HL-60 (cell line): ENCODE measurements at regions not wholly inside any gene's neighbourhood (a gene's known extent, or its start where the extent isn't known, plus 50 kb on each side); places are given as distances from the start of the nearest gene placed in this dataset.

Source experiments
- DNase-seq, 2 experiments: peaks; one replicate each; pipeline ENCODE4 v3.0.0-alpha.2; 2010 to 2020; ENCODE audit warnings: low read depth in 1 of 2, low spot score in 1 of 2
- H3K27ac ChIP-seq: fragments of 250-450 bp; sonication (Bioruptor Pico); replicated peaks from 2 replicates; pipeline ENCODE4 v1.5.1; 2020; ENCODE audit warnings: mild to moderate bottlenecking, moderate library complexity
- H3K27me3 ChIP-seq: fragments of 250-450 bp; sonication (Bioruptor Pico); 2 replicates; pipeline ENCODE4 v1.5.1; 2021; ENCODE audit warnings: mild to moderate bottlenecking, moderate library complexity; ENCODE audit not compliant: insufficient read depth, poor library complexity, severe bottlenecking
- H3K4me3 ChIP-seq: replicated peaks from 2 replicates; pipeline ENCODE4 v1.5.1; 2011; ENCODE audit warnings: mild to moderate bottlenecking, control low read depth, low read length; ENCODE audit not compliant: insufficient read depth
- GABPA ChIP-seq: IDR thresholded peaks from 2 replicates; pipeline ENCODE4 v1.6.1; 2012; ENCODE audit warnings: low read depth
- POLR2AphosphoS5 ChIP-seq: IDR thresholded peaks from 2 replicates; pipeline ENCODE4 v1.6.1; 2012; ENCODE audit warnings: low read depth
- SPI1 ChIP-seq: IDR thresholded peaks from 2 replicates; pipeline ENCODE4 v1.6.1; 2012; ENCODE audit warnings: low read depth, mild to moderate bottlenecking, borderline replicate concordance
- TF ChIP-seq, protein P1 (sequence below): IDR thresholded peaks from one replicate; pipeline ENCODE4 v1.5.1; 2011; ENCODE audit warnings: low read length, control low read depth, inconsistent platforms; ENCODE audit not compliant: insufficient read depth
- TF ChIP-seq, protein P2 (sequence below): IDR thresholded peaks from 2 replicates; pipeline ENCODE4 v1.6.1; 2012; ENCODE audit warnings: low read depth; ENCODE audit not compliant: insufficient replicate concordance

DNA sequence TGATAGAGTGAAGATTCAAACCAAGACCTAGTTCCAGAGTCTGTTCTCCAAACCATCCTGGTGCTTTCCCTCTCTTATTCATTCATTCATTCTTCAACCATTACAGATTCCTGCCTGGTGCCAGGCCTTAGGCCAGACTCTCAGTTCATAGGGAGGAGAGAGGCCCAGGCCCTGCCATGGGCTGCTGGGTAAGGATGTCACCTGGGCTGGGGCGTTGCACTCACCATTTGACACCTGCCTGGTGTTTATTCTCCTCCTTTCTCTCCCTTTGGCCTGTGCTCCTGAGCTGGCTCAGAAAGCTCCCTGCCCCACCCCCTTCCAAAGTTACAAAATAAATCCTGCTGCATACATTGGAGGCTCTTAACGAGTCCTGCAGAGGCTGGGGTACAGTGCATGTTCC lies 549.8 kb downstream of the MATN1 start:
- DNase-seq: no peak
- TF ChIP-seq, protein P1, sequence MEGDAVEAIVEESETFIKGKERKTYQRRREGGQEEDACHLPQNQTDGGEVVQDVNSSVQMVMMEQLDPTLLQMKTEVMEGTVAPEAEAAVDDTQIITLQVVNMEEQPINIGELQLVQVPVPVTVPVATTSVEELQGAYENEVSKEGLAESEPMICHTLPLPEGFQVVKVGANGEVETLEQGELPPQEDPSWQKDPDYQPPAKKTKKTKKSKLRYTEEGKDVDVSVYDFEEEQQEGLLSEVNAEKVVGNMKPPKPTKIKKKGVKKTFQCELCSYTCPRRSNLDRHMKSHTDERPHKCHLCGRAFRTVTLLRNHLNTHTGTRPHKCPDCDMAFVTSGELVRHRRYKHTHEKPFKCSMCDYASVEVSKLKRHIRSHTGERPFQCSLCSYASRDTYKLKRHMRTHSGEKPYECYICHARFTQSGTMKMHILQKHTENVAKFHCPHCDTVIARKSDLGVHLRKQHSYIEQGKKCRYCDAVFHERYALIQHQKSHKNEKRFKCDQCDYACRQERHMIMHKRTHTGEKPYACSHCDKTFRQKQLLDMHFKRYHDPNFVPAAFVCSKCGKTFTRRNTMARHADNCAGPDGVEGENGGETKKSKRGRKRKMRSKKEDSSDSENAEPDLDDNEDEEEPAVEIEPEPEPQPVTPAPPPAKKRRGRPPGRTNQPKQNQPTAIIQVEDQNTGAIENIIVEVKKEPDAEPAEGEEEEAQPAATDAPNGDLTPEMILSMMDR: no peak
- no peak for TF ChIP-seq SPI1
- TF ChIP-seq, protein P2, sequence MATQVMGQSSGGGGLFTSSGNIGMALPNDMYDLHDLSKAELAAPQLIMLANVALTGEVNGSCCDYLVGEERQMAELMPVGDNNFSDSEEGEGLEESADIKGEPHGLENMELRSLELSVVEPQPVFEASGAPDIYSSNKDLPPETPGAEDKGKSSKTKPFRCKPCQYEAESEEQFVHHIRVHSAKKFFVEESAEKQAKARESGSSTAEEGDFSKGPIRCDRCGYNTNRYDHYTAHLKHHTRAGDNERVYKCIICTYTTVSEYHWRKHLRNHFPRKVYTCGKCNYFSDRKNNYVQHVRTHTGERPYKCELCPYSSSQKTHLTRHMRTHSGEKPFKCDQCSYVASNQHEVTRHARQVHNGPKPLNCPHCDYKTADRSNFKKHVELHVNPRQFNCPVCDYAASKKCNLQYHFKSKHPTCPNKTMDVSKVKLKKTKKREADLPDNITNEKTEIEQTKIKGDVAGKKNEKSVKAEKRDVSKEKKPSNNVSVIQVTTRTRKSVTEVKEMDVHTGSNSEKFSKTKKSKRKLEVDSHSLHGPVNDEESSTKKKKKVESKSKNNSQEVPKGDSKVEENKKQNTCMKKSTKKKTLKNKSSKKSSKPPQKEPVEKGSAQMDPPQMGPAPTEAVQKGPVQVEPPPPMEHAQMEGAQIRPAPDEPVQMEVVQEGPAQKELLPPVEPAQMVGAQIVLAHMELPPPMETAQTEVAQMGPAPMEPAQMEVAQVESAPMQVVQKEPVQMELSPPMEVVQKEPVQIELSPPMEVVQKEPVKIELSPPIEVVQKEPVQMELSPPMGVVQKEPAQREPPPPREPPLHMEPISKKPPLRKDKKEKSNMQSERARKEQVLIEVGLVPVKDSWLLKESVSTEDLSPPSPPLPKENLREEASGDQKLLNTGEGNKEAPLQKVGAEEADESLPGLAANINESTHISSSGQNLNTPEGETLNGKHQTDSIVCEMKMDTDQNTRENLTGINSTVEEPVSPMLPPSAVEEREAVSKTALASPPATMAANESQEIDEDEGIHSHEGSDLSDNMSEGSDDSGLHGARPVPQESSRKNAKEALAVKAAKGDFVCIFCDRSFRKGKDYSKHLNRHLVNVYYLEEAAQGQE: no peak
- Histone ChIP-seq H3K4me3 (no peak overlapping the region), H3K27me3 (no peaks in the 10 kb centered on the region), H3K27ac (no peak overlapping the region)

DNA sequence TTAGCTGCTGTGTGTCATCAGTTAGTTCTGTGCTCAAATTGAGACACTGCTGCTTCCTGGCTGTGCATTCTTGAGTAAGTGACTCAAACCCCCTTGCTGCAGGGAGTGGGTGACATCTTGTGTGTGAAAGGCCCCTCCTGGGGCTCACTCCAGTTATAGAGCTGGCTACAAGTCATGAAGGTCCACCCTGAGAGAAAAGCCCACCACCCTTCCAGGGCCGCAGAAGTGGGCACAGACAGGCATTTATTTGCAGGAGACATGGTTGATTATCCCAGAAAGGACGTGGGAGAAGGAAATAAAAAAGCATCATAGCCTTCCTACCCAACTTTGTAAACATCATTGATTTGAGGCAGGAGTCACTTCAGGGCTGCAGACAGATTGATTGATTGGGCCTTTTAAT lies 550.6 kb downstream of the MATN1 start:
- Histone ChIP-seq H3K27ac (no peak overlapping the region), H3K27me3 (no peaks in the 10 kb centered on the region), H3K4me3 (no peak overlapping the region)
- TF ChIP-seq GABPA (no peak), POLR2AphosphoS5 (no peak), SPI1 (no peak)
- TF ChIP-seq, protein P2: no peak
- TF ChIP-seq, protein P1: no peak
- no peak for DNase-seq

DNA sequence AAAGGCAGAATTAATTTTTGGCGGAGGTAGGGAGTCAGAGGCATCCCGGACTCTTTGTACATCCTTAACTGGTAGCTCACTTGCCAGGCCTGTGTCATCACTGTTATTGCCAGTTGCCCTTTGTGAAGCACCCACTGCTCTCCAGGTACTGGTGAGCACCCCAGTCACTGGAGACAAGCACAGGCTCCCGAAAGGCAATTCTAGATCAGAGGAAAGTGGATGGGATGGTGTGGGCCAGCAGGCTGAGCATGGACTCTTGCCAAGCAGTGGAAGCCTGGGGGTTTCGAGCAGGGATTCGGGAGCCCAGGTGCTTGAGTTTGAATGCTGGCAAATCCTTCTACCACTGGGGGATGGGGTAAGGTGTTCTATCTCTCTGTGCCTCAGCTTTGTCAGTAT lies 551.1 kb downstream of the MATN1 start:
- no peak for DNase-seq
- Histone ChIP-seq H3K27me3 (no peaks in the 10 kb centered on the region), H3K27ac (no peak overlapping the region), H3K4me3 (no peak overlapping the region)
- TF ChIP-seq GABPA (no peak), SPI1 (no peak), POLR2AphosphoS5 (no peak)
- TF ChIP-seq, protein P2: no peak
